Breast epithelium (tissue), 4 donors: ENCODE measurements at regions not wholly inside any gene's neighbourhood (a gene's known extent, or its start where the extent isn't known, plus 50 kb on each side); places are given as distances from the start of the nearest gene placed in this dataset.

Source experiments
- DNase-seq, 2 donors: peaks; one replicate each; pipeline ENCODE4 v3.0.0-alpha.2; 2019; ENCODE audit warnings: low spot score in 2 of 2
- H3K27ac ChIP-seq, 2 donors: fragments of 200-600 bp; sonication (generic) in 1 of 2; one replicate each; pipeline ENCODE4 v1.5.1; 2016 to 2019; ENCODE audit warnings: mild to moderate bottlenecking in 1 of 2
- H3K27me3 ChIP-seq, 2 donors: fragments of 200-600 bp; sonication (generic) in 1 of 2; one replicate each; pipeline versions ENCODE4 v1.5.1 to v1.6.0; 2017 to 2019; ENCODE audit warnings: control low read depth in 1 of 2, mild to moderate bottlenecking in 1 of 2
- H3K36me3 ChIP-seq: fragments of 200-600 bp; one replicate; pipeline ENCODE4 v1.5.1; 2019
- H3K4me1 ChIP-seq, 2 donors: fragments of 200-600 bp; sonication (generic); one replicate each; pipeline ENCODE4 v1.5.1; 2016 to 2019; ENCODE audit warnings: control low read depth in 1 of 2
- H3K4me3 ChIP-seq, 3 donors: fragments of 200-600 bp; sonication (generic); 1 replicate in 2 of 3; 2 replicates in 1 of 3; pipeline ENCODE4 v1.5.1; 2016 to 2019; ENCODE audit warnings: mild to moderate bottlenecking in 3 of 3, moderate library complexity in 2 of 3
- H3K9me3 ChIP-seq, 2 donors: fragments of 200-600 bp; sonication (generic) in 1 of 2; one replicate each; pipeline ENCODE4 v1.5.1; 2016 to 2019; ENCODE audit warnings: control low read depth in 1 of 2
- CTCF ChIP-seq, 3 donors: fragments of 450-650 bp; IDR thresholded peaks; one replicate each; pipeline ENCODE4 v1.5.1; 2016 to 2017; ENCODE audit warnings: antibody characterized with exemption in 3 of 3, mild to moderate bottlenecking in 3 of 3, moderate library complexity in 3 of 3
- POLR2A ChIP-seq: fragments of 450-650 bp; IDR thresholded peaks from one replicate; pipeline ENCODE4 v1.6.1; 2016; ENCODE audit warnings: antibody characterized with exemption, mild to moderate bottlenecking, moderate library complexity
- POLR2AphosphoS5 ChIP-seq, 3 donors: sonication (generic); formaldehyde crosslinking; IDR thresholded peaks; one replicate each; pipeline ENCODE4 v1.6.1; 2017; ENCODE audit warnings: antibody characterized with exemption in 3 of 3
- intact Hi-C: fragments of 100-400 bp; cut with DNase I; formaldehyde crosslinking; loops from one replicate; pipeline ENCODE4 v1.15.1; 2023; ENCODE audit warnings: low total_unique reads

DNA sequence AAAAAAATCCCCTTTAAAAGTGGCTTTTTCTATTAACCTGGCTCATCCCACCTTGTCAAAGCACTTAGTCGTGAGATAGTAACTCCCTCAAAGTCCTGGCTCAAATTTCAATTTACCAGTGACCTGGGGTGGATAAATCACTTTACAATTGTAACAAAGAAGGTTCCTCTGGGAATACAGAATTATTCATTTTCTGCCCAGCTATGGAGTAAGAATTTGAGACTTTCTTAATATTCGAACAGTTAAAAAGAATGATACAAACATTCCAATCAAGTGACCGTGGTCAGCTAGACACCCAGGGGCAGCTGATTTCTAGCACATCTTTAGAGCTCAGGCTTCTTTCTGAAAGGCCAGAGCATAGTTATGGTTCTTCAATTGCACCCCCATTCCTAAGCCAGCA is 291.0 kb upstream of the TGFBR2 start:
- H3K4me1 ChIP-seq: no peaks in the 10 kb centered on the region
- no peak for TF ChIP-seq CTCF (IDR thresholded peaks at IDR 0.05)
- TF ChIP-seq POLR2AphosphoS5 (IDR thresholded peaks at IDR 0.05): no peak
- no peak for TF ChIP-seq POLR2A
- H3K36me3 ChIP-seq: no peaks in the 10 kb centered on the region
- no peaks in the 10 kb centered on the region for H3K27me3 ChIP-seq
- no peak for DNase-seq
- H3K4me3 ChIP-seq: no peak overlapping the region
- intact Hi-C loops: no loop called here
- peak overlapping the region; percentile 8 to 53 for H3K27ac ChIP-seq
- no peaks in the 10 kb centered on the region for H3K9me3 ChIP-seq

GRCh38 chr3:30317561-30317960 is 288.8 kb upstream of the TGFBR2 start:
- H3K27ac ChIP-seq: no peak overlapping the region
- intact Hi-C loops: no loop called here
- H3K4me3 ChIP-seq: no peak overlapping the region
- H3K4me1 ChIP-seq: no peaks in the 10 kb centered on the region
- no peaks in the 10 kb centered on the region for H3K36me3 ChIP-seq
- H3K27me3 ChIP-seq: no peaks in the 10 kb centered on the region
- no peak for TF ChIP-seq POLR2AphosphoS5 (IDR thresholded peaks at IDR 0.05)
- TF ChIP-seq CTCF (IDR thresholded peaks at IDR 0.05): no peak
- TF ChIP-seq POLR2A: no peak
- no peaks in the 10 kb centered on the region for H3K9me3 ChIP-seq
- DNase-seq: no peak

GRCh38 chr3:30318110-30318509 is 288.3 kb upstream of the TGFBR2 start:
- DNase-seq: no peak

DNA sequence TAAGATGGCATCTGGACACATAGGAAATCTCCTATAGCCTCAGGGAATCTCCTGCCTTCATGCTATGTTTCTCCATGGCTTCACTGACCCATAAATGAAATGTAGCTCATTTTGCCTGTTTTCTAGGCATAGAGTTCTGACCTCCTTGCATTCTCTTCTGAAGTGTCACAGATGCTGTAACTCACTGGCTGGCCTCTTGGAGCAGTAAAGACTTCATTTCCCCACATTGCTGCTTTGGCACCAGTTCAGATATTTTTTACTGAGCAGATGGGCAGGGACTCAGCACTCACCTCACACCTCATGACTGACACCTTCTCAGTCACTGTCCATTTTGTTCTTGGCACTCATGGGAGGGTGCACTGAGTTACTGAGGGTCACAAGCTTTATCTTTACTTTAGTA is 286.7 kb upstream of the TGFBR2 start:
- TF ChIP-seq CTCF (IDR thresholded peaks at IDR 0.05): peak; percentile 19 to 38 (median 36)
- no peak for TF ChIP-seq POLR2A
- TF ChIP-seq POLR2AphosphoS5 (IDR thresholded peaks at IDR 0.05): peak in 1 of 3 donors; percentile 37
- Histone ChIP-seq H3K27ac (no peak overlapping the region), H3K4me3 (no peak overlapping the region), H3K9me3 (no peaks in the 10 kb centered on the region), H3K36me3 (no peaks in the 10 kb centered on the region), H3K27me3 (no peaks in the 10 kb centered on the region), H3K4me1 (no peaks in the 10 kb centered on the region)
- intact Hi-C loops: no loop called here
- no peak for DNase-seq

More at GRCh38 chr3:30318110-30318509, 288.3 kb upstream of the TGFBR2 start:
- Histone ChIP-seq H3K36me3 (no peaks in the 10 kb centered on the region), H3K4me3 (no peak overlapping the region), H3K4me1 (no peaks in the 10 kb centered on the region), H3K27ac (no peak overlapping the region), H3K27me3 (no peaks in the 10 kb centered on the region), H3K9me3 (no peaks in the 10 kb centered on the region)
- intact Hi-C loops: no loop called here
- TF ChIP-seq POLR2A (no peak), POLR2AphosphoS5 (IDR thresholded peaks at IDR 0.05) (no peak), CTCF (IDR thresholded peaks at IDR 0.05) (no peak)

DNA sequence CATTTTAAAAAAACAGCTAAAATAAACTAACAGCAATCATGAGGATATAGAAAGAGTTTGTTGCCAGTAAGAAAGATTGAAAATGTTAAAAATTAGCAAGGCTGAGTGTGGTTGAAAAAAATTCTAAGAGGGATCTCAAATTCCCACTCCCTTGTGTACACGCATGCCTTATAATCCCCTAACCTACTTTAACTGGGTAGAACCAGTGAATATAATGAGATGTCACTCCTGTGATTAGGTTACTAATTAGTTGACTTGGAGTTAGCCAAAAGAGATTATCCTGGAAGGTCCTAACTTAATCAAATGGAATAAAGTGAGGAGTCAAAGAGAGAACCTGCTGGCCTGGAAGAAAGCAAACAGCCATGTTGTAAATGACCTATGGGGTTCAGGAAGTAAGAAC is 286.0 kb upstream of the TGFBR2 start:
- intact Hi-C loops: no loop called here
- TF ChIP-seq POLR2A: no peak
- no peak for TF ChIP-seq POLR2AphosphoS5 (IDR thresholded peaks at IDR 0.05)
- no peak for TF ChIP-seq CTCF (IDR thresholded peaks at IDR 0.05)

More for the DNA sequence above, 286.0 kb upstream of the TGFBR2 start:
- DNase-seq: no peak
- Histone ChIP-seq H3K27me3 (no peaks in the 10 kb centered on the region), H3K9me3 (no peaks in the 10 kb centered on the region), H3K4me3 (no peak overlapping the region), H3K4me1 (no peaks in the 10 kb centered on the region), H3K27ac (no peak overlapping the region), H3K36me3 (no peaks in the 10 kb centered on the region)
